SH-SY5Y (cell line): ENCODE measurements at regions not wholly inside any gene's neighbourhood (a gene's known extent, or its start where the extent isn't known, plus 50 kb on each side); places are given as distances from the start of the nearest gene placed in this dataset.

Experiments
- GATA2 ChIP-seq: IDR thresholded peaks from 2 replicates; pipeline ENCODE4 v1.6.1; 2011; ENCODE audit warnings: mild to moderate bottlenecking, low read depth, low read length
- GATA3 ChIP-seq: IDR thresholded peaks from 2 replicates; pipeline ENCODE4 v1.6.1; 2011; ENCODE audit warnings: low read depth, mild to moderate bottlenecking, low read length, moderate library complexity

- TF ChIP-seq GATA2 (no peak), GATA3 (no peak)
Measured at GRCh38 chr12:84313323-84313675, 599.3 kb downstream of the SLC6A15 start.
